ENCODE measurements at regions not wholly inside any gene's neighbourhood (a gene's known extent, or its start where the extent isn't known, plus 50 kb on each side); places are given as distances from the start of the nearest gene placed in this dataset.

DNA sequence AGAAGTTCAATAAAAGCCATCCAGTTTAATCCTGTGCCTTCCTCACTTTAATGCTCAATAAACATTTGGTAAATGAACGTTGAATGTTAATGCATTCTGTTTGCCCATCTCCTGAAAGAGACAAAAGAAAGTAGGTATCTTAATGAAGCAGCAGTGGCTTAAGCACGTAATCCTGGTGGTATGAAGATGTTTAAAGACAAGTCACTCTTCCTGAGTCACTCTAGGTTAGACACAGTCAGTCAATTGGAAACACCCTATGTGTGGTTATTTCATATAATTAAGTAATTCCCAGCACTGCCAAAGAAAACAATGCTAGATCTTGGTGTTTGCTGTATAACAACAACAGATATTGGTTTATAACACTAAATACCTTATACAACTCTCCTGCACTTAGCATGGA, 334.0 kb upstream of the FMN2 start:
- H3K4me2 ChIP-seq (ENCODE audit: low read length) = no peak overlapping the region
- no peak overlapping the region for H3K4me3 ChIP-seq (ENCODE audit: low read depth, low read length)
- no peaks in the 10 kb centered on the region for H3K36me3 ChIP-seq (ENCODE audit: control insufficient read depth, insufficient read depth, low read length)
- no peak overlapping the region for H3K9ac ChIP-seq
- TF ChIP-seq, protein P1, sequence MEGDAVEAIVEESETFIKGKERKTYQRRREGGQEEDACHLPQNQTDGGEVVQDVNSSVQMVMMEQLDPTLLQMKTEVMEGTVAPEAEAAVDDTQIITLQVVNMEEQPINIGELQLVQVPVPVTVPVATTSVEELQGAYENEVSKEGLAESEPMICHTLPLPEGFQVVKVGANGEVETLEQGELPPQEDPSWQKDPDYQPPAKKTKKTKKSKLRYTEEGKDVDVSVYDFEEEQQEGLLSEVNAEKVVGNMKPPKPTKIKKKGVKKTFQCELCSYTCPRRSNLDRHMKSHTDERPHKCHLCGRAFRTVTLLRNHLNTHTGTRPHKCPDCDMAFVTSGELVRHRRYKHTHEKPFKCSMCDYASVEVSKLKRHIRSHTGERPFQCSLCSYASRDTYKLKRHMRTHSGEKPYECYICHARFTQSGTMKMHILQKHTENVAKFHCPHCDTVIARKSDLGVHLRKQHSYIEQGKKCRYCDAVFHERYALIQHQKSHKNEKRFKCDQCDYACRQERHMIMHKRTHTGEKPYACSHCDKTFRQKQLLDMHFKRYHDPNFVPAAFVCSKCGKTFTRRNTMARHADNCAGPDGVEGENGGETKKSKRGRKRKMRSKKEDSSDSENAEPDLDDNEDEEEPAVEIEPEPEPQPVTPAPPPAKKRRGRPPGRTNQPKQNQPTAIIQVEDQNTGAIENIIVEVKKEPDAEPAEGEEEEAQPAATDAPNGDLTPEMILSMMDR (IDR thresholded peaks at IDR 0.05) = no peak
- H3K9me3 ChIP-seq (ENCODE audit: control insufficient read depth, low read length) = no peaks in the 10 kb centered on the region
- H3K4me1 ChIP-seq = no peaks in the 10 kb centered on the region
- no peaks in the 10 kb centered on the region for H3K79me2 ChIP-seq
- no peak overlapping the region for H2AFZ ChIP-seq
- no peak overlapping the region for H3K27ac ChIP-seq
- H3K27me3 ChIP-seq (ENCODE audit: control insufficient read depth, insufficient read depth, low read length) = no peaks in the 10 kb centered on the region

DNA sequence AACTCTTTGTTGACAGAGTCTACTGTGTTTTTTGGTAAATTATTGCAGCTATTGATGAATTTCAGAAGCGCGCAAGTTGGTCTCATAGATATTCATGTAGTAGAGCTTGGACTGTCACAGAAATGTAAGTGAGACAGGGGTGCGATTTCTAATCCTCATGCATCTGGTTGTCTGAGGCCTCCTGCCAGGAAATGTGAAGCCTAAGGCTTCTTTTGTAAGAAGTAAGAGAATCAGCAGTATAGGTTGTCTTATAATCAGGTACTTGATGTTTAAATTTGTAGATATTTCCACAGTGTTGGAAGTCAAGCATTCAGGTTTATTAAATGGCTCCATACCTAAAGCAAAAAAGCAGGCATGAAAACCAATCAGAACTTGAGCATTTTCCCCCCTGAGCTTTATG, 332.9 kb upstream of the FMN2 start:
- no peaks in the 10 kb centered on the region for H3K9me3 ChIP-seq (ENCODE audit: control insufficient read depth, low read length)
- no peak overlapping the region for H3K9ac ChIP-seq
- H3K27ac ChIP-seq = no peak overlapping the region
- H3K27me3 ChIP-seq (ENCODE audit: control insufficient read depth, insufficient read depth, low read length) = no peaks in the 10 kb centered on the region
- H3K79me2 ChIP-seq = no peaks in the 10 kb centered on the region
- no peaks in the 10 kb centered on the region for H3K4me1 ChIP-seq
- TF ChIP-seq, protein P1 (IDR thresholded peaks at IDR 0.05) = no peak
- H3K4me2 ChIP-seq (ENCODE audit: low read length) = no peak overlapping the region
- no peak overlapping the region for H2AFZ ChIP-seq
- H3K4me3 ChIP-seq (ENCODE audit: low read depth, low read length) = no peak overlapping the region
- no peaks in the 10 kb centered on the region for H3K36me3 ChIP-seq (ENCODE audit: control insufficient read depth, insufficient read depth, low read length)

DNA sequence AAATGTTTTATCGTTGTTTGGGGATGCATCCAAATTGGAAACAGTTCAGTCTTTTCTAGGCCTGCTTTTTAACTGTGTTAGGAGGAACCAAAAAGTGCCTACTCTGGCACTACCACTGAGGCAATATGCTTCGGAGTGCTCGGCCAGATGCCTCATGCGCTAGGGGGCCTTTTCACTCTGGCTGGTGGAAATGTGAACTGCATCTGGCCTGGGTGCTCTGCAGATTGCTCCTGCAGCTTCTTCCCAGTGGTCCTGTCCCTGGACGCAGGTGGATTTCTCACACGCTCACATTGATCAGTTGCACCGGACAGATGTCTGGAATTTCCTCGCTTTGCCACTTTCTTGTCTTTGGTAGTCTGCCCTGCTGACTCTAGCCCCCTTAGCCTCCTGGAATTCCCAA, 330.2 kb upstream of the FMN2 start:
- Histone ChIP-seq H3K27me3 (ENCODE audit: control insufficient read depth, insufficient read depth, low read length) (no peaks in the 10 kb centered on the region), H3K9ac (no peak overlapping the region), H3K4me3 (ENCODE audit: low read depth, low read length) (no peak overlapping the region), H2AFZ (no peak overlapping the region), H3K9me3 (ENCODE audit: control insufficient read depth, low read length) (no peaks in the 10 kb centered on the region), H3K79me2 (no peaks in the 10 kb centered on the region), H3K27ac (no peak overlapping the region), H3K36me3 (ENCODE audit: control insufficient read depth, insufficient read depth, low read length) (no peaks in the 10 kb centered on the region), H3K4me2 (ENCODE audit: low read length) (no peak overlapping the region), H3K4me1 (no peaks in the 10 kb centered on the region)
- TF ChIP-seq, protein P1 (IDR thresholded peaks at IDR 0.05) = no peak

DNA sequence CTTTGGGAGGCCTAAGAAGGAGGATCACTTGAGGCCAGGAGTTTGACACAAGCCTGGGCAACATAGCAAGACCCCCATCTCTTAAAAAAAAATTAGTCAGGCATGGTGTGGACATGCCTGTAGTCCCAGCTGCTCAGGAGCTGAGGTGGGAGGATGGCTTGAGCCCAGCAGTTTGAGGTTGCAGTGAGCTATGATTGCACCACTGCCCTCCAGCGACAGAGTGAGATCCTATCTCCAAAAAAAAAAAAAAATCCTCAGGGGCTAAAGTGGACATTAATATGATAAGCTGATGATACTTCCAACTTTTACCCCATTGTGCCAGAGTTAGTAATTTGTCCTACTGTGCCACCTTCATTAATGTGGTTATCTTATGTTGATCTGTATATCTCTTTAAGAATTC, 327.8 kb upstream of the FMN2 start:
- Histone ChIP-seq H3K36me3 (ENCODE audit: control insufficient read depth, insufficient read depth, low read length) (no peaks in the 10 kb centered on the region), H3K27ac (no peak overlapping the region), H2AFZ (no peak overlapping the region), H3K9ac (no peak overlapping the region), H3K79me2 (no peaks in the 10 kb centered on the region), H3K4me2 (ENCODE audit: low read length) (no peak overlapping the region), H3K4me3 (ENCODE audit: low read depth, low read length) (no peak overlapping the region), H3K4me1 (no peaks in the 10 kb centered on the region), H3K27me3 (ENCODE audit: control insufficient read depth, insufficient read depth, low read length) (no peaks in the 10 kb centered on the region), H3K9me3 (ENCODE audit: control insufficient read depth, low read length) (no peaks in the 10 kb centered on the region)
- TF ChIP-seq, protein P1 (IDR thresholded peaks at IDR 0.05) = no peak

DNA sequence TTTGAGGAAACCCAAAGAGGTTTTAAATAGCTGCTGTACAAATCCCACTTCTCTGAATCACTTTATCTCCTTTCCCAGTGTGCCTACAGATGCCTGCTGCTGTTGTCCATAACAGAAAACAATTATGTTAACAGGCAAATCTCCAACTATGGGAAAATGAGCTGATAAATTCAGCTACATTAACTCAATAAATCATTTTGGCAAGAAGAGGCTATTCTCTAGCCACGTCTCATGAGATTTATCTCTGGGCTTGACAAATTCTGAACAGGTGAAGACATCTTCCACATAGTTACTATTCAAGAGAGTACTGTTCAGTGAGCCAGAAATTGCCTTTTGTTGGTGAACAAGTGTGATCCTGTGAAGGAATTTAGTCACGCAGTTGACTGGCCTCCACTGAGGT, 327.1 kb upstream of the FMN2 start:
- H3K9me3 ChIP-seq (ENCODE audit: control insufficient read depth, low read length) = no peaks in the 10 kb centered on the region
- H3K27ac ChIP-seq = no peak overlapping the region
- no peak overlapping the region for H3K4me2 ChIP-seq (ENCODE audit: low read length)
- no peaks in the 10 kb centered on the region for H3K36me3 ChIP-seq (ENCODE audit: control insufficient read depth, insufficient read depth, low read length)
- H3K4me3 ChIP-seq (ENCODE audit: low read depth, low read length) = no peak overlapping the region
- no peaks in the 10 kb centered on the region for H3K79me2 ChIP-seq
- TF ChIP-seq, protein P1 (IDR thresholded peaks at IDR 0.05) = no peak
- no peak overlapping the region for H3K9ac ChIP-seq
- no peak overlapping the region for H2AFZ ChIP-seq
- H3K27me3 ChIP-seq (ENCODE audit: control insufficient read depth, insufficient read depth, low read length) = no peaks in the 10 kb centered on the region
- no peaks in the 10 kb centered on the region for H3K4me1 ChIP-seq
